PC-9 (cell line): ENCODE measurements at regions not wholly inside any gene's neighbourhood (a gene's known extent, or its start where the extent isn't known, plus 50 kb on each side); places are given as distances from the start of the nearest gene placed in this dataset.

Experiments
- BruUV-seq: library from RNA; stranded (reverse); fragments of 400-500 nt; replicated peaks from 2 replicates; lab custom pipeline; 2021; lab: Mats Ljungman, UMichigan
- CTCF ChIA-PET: fragments of 300-600 bp; sonication (Branson Sonifier 250); formaldehyde crosslinking; loops from one replicate; lab custom pipeline; 2022; ENCODE audit warnings: antibody characterized with exemption; lab: Charles Lee
- POLR2A ChIA-PET: fragments of 300-600 bp; sonication (Branson Sonifier 250); formaldehyde crosslinking; loops from one replicate; lab custom pipeline; 2022; ENCODE audit warnings: antibody characterized with exemption; ENCODE audit not compliant: unreplicated experiment; lab: Charles Lee
- DNase-seq, 2 experiments: peaks; one replicate each; pipeline versions ENCODE4 v3.0.0 to v3.0.0-alpha.2; 2015 to 2022; ENCODE audit warnings: mixed read lengths in 1 of 2
- H2AFZ ChIP-seq: fragments of 200-600 bp; sonication (generic); 2 replicates; pipeline ENCODE4 v1.8.1; 2017; ENCODE audit warnings: antibody characterized with exemption
- H3F3A ChIP-seq: fragments of 200-600 bp; sonication (generic); 2 replicates; pipeline ENCODE4 v1.8.1; 2017; ENCODE audit warnings: antibody characterized with exemption, mild to moderate bottlenecking, low read depth; ENCODE audit not compliant: insufficient read depth
- H3K27ac ChIP-seq: fragments of 200-600 bp; sonication (generic); 2 replicates; pipeline ENCODE4 v1.6.1; 2016; ENCODE audit warnings: mixed run types
- H3K27me3 ChIP-seq: fragments of 200-600 bp; sonication (generic); 2 replicates; pipeline ENCODE4 v1.6.1; 2016; ENCODE audit warnings: low read depth, mixed run types; ENCODE audit not compliant: insufficient read depth
- H3K36me3 ChIP-seq: fragments of 200-600 bp; sonication (generic); 2 replicates; pipeline ENCODE4 v1.6.1; 2016; ENCODE audit warnings: low read depth, mixed run types
- H3K4me1 ChIP-seq: fragments of 200-600 bp; sonication (generic); replicated peaks from 2 replicates; pipeline ENCODE4 v1.6.1; 2016; ENCODE audit warnings: mixed run types; ENCODE audit not compliant: insufficient read depth
- H3K4me2 ChIP-seq: fragments of 200-600 bp; sonication (generic); 2 replicates; pipeline ENCODE4 v1.6.1; 2017; ENCODE audit warnings: mixed run types
- H3K4me3 ChIP-seq: fragments of 200-600 bp; sonication (generic); 2 replicates; pipeline ENCODE4 v1.6.1; 2016; ENCODE audit warnings: mixed run types
- H3K79me2 ChIP-seq: fragments of 200-600 bp; sonication (generic); 2 replicates; pipeline ENCODE4 v1.6.1; 2017; ENCODE audit warnings: low read depth, mixed run types
- H3K9me2 ChIP-seq: fragments of 200-600 bp; sonication (generic); 2 replicates; pipeline ENCODE4 v1.8.1; 2017; ENCODE audit warnings: mild to moderate bottlenecking; ENCODE audit not compliant: insufficient read depth
- H3K9me3 ChIP-seq: fragments of 200-600 bp; sonication (generic); 2 replicates; pipeline ENCODE4 v1.8.1; 2016; ENCODE audit warnings: low read depth; ENCODE audit not compliant: insufficient read depth
- H4K20me1 ChIP-seq: fragments of 200-600 bp; sonication (generic); 2 replicates; pipeline ENCODE4 v1.8.1; 2017; ENCODE audit not compliant: insufficient read depth
- CTCF ChIP-seq: fragments of 200-600 bp; sonication (generic); conservative IDR thresholded peaks from 2 replicates; pipeline ENCODE4 v1.6.1; 2017; ENCODE audit warnings: mixed run types, antibody characterized with exemption, mild to moderate bottlenecking, moderate library complexity
- EZH2 ChIP-seq: fragments of 200-600 bp; sonication (generic); IDR thresholded peaks from 2 replicates; pipeline ENCODE4 v1.8.0; 2017; ENCODE audit warnings: antibody characterized with exemption, low read depth
- intact Hi-C: fragments of 100-400 bp; cut with micrococcal nuclease; formaldehyde crosslinking; loops from one replicate; pipeline ENCODE4 v1.10.0; 2022; ENCODE audit not compliant: unreplicated experiment

- no TSS peak for BruUV-seq
- H3K4me3 ChIP-seq: no peak overlapping the region
Observed at GRCh38 chr5:5586721-5587120, 164.2 kb downstream of the ICE1 start.

GRCh38 chr5:5585751-5586341, 163.4 kb downstream of the ICE1 start:
- POLR2A ChIA-PET: no interaction called here
- DNase-seq: no peak
- Histone ChIP-seq H3F3A (no peaks in the 10 kb centered on the region), H2AFZ (0 out of 2 replicates have a peak overlapping the region, but pooled peaks have one; percentile 40), H3K9me2 (no peaks in the 10 kb centered on the region), H3K4me1 (no peaks in the 10 kb centered on the region), H3K27me3 (peaks cover 93% of the 10 kb centered on the region), H3K27ac (no peak overlapping the region), H3K36me3 (no peaks in the 10 kb centered on the region), H3K79me2 (no peaks in the 10 kb centered on the region), H3K4me2 (no peak overlapping the region), H3K4me3 (no peak overlapping the region), H4K20me1 (no peaks in the 10 kb centered on the region), H3K9me3 (no peaks in the 10 kb centered on the region)
- no TSS peak for BruUV-seq
- TF ChIP-seq EZH2 (no peak), CTCF (no peak)
- CTCF ChIA-PET: no interaction called here
- intact Hi-C loops: no loop called here

More at GRCh38 chr5:5586721-5587120, 164.2 kb downstream of the ICE1 start:
- DNase-seq: no peak
- no peaks in the 10 kb centered on the region for H3F3A ChIP-seq
- ChIA-PET CTCF (no interaction called here), POLR2A (no interaction called here)
- TF ChIP-seq CTCF (no peak), EZH2 (no peak)
- no peak overlapping the region for H3K27ac ChIP-seq
- peaks cover 88% of the 10 kb centered on the region for H3K27me3 ChIP-seq
- H3K9me2 ChIP-seq: no peaks in the 10 kb centered on the region
- no peaks in the 10 kb centered on the region for H4K20me1 ChIP-seq
- intact Hi-C loops: no loop called here
- no peaks in the 10 kb centered on the region for H3K9me3 ChIP-seq
- no peaks in the 10 kb centered on the region for H3K4me1 ChIP-seq
- H3K4me2 ChIP-seq: no peak overlapping the region
- H3K36me3 ChIP-seq: no peaks in the 10 kb centered on the region
- no peaks in the 10 kb centered on the region for H3K79me2 ChIP-seq
- no peak overlapping the region for H2AFZ ChIP-seq

- Histone ChIP-seq H3K27ac (no peak overlapping the region), H3K9me3 (no peaks in the 10 kb centered on the region), H3F3A (no peaks in the 10 kb centered on the region), H3K4me2 (no peak overlapping the region), H3K9me2 (no peaks in the 10 kb centered on the region), H3K4me1 (no peaks in the 10 kb centered on the region), H3K4me3 (no peak overlapping the region), H3K79me2 (no peaks in the 10 kb centered on the region), H2AFZ (no peak overlapping the region), H4K20me1 (no peaks in the 10 kb centered on the region), H3K36me3 (no peaks in the 10 kb centered on the region), H3K27me3 (peaks cover 84% of the 10 kb centered on the region)
- ChIA-PET CTCF (no interaction called here), POLR2A (interaction anchor here (0.7 kb wide), 1 partner anchor 99 kb away, joined by 17 read pairs; no protein-coding TSS in a partner anchor)
- DNase-seq: no peak
- no TSS peak for BruUV-seq
- TF ChIP-seq EZH2 (no peak), CTCF (no peak)
- intact Hi-C loops: no loop called here
Observed at GRCh38 chr5:5584751-5585150, 162.3 kb downstream of the ICE1 start.
